DOHH2 (cell line): ENCODE measurements at regions not wholly inside any gene's neighbourhood (a gene's known extent, or its start where the extent isn't known, plus 50 kb on each side); places are given as distances from the start of the nearest gene placed in this dataset.

Experiments
- CTCF ChIP-seq: fragments of 200-600 bp; sonication (generic); IDR thresholded peaks from one replicate; pipeline ENCODE4 v1.5.1; 2014; ENCODE audit warnings: antibody characterized with exemption, mild to moderate bottlenecking, low read depth, low read length; ENCODE audit not compliant: poor library complexity, severe bottlenecking
- EZH2phosphoT487 ChIP-seq: fragments of 200-600 bp; sonication (generic); IDR thresholded peaks from 2 replicates; pipeline ENCODE4 v1.6.1; 2017; ENCODE audit warnings: borderline replicate concordance, mild to moderate bottlenecking, antibody characterized with exemption, low read length, moderate library complexity, mixed read lengths

DNA sequence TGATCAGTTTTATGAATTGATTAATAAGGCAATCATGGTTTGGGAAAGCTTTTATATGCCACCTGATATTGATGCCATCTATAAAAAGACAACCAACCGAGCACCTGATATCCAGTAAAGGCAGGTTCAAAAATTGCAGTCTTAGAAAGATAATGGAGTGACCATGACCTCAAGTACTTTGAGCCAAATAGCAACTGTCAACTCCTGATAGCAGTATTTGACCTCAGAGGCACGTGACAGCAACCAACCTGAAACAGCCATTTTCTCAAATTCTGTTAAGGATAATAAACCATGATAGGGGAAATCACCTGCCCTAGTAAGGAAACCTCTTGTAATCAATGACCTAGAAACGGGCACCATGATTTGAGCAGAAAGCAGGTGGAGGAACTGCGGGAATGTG lies 77.1 kb upstream of the NFE2L3 start:
- TF ChIP-seq EZH2phosphoT487 (no peak), CTCF (no peak)
